Fibroblast of the aortic adventitia (primary cell): ENCODE measurements at regions not wholly inside any gene's neighbourhood (a gene's known extent, or its start where the extent isn't known, plus 50 kb on each side); places are given as distances from the start of the nearest gene placed in this dataset.
A peak's percentile ranks its signal among the peaks of the same experiment; 100 is the strongest.

Experiments used
- DNase-seq: peaks from one replicate; pipeline ENCODE4 v3.0.0-alpha.2; 2010; ENCODE audit warnings: low read depth
- H3K4me3 ChIP-seq: 2 replicates; pipeline ENCODE4 v1.5.1; 2011; ENCODE audit warnings: low read depth, mild to moderate bottlenecking, control low read depth, low read length, moderate library complexity
- TF ChIP-seq, protein P1 (sequence below): IDR thresholded peaks from 2 replicates; pipeline ENCODE4 v1.5.1; 2011; ENCODE audit warnings: mild to moderate bottlenecking, low read length, control low read depth, inconsistent platforms; ENCODE audit not compliant: insufficient read depth

DNA sequence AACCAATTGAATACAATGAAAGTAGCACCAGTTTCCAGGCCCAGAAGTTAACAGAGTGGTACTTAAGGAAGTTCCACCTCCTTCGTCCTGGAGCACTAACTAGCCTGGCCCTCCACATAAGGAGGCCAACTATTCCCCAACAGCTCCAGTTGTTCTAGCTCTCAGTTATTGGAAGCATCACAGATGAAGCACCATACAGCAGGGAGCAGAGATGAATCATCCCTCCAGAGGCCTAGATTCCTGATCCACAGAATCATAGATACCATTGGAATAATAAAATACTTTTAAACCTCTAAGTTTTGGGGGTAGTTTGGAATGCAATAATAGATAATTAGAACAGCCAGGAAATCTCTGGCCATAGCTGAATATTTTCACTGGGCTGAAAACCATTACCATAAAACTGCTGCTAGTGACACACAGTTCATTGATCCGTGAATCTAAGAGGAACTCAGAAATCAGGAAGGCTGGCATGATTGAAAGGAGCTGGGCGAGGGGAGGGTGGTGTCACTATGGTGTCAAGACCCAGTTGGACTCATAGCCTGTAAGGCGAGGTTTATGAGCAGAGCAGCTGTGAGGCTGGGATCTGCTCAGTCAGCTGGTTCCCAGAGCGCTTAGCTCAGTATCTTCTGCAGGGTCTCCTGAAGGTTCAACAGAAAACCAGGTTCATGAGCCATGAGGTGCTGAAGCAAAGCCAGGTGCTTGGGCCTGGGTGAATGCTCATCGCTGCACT, 371.4 kb upstream of the TMTC1 start:
- TF ChIP-seq, protein P1, sequence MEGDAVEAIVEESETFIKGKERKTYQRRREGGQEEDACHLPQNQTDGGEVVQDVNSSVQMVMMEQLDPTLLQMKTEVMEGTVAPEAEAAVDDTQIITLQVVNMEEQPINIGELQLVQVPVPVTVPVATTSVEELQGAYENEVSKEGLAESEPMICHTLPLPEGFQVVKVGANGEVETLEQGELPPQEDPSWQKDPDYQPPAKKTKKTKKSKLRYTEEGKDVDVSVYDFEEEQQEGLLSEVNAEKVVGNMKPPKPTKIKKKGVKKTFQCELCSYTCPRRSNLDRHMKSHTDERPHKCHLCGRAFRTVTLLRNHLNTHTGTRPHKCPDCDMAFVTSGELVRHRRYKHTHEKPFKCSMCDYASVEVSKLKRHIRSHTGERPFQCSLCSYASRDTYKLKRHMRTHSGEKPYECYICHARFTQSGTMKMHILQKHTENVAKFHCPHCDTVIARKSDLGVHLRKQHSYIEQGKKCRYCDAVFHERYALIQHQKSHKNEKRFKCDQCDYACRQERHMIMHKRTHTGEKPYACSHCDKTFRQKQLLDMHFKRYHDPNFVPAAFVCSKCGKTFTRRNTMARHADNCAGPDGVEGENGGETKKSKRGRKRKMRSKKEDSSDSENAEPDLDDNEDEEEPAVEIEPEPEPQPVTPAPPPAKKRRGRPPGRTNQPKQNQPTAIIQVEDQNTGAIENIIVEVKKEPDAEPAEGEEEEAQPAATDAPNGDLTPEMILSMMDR, result no peak
- DNase-seq, result peak; percentile 87
- H3K4me3 ChIP-seq, result no peak overlapping the region

- TF ChIP-seq, protein P1, result no peak
- H3K4me3 ChIP-seq, result no peak overlapping the region
- no peak for DNase-seq
Measured at GRCh38 chr12:30153981-30154380, 370.2 kb upstream of the TMTC1 start.

DNA sequence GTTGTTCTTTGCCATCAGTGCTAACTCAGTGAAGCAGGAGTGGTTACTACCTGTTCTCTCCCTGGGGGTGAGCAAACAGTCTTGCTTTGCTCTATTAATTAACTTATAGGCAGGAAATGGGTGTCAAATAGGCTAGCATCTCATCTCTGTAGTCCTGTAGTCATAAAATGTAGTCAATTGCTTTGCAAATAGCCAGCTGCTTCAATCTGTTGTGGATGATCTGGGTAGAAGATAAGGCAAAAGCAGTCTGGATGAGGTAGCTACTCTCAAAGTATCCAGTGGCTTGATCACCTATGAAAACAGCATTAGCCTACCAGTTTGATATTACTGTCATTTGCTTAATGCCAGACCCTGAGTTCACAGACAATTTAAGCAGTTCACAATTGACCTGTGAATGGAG, 369.0 kb upstream of the TMTC1 start:
- H3K4me3 ChIP-seq, result no peak overlapping the region

DNA sequence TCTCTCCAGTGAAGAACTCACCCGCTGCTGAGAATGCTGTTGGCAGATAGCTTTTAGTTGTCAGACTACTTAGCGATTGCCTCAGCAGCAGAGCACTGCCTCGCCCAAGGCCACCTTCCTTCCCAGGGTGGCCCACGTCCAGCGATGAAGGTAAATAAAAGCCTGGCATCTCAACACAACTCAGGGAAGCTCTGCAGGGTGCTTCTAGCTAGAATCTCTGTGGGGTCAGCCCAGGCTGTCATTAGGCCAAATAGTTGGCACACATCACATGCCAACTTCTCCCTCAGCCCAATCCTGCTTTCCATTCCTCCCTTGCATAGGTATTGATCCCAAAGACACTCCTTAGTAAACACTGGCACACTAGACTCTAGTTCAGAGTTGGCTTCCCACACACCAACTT, 368.1 kb upstream of the TMTC1 start:
- H3K4me3 ChIP-seq, result no peak overlapping the region
- TF ChIP-seq, protein P1, result no peak
- DNase-seq, result no peak

More for the DNA sequence above, 369.0 kb upstream of the TMTC1 start:
- TF ChIP-seq, protein P1, result no peak
- no peak for DNase-seq

DNA sequence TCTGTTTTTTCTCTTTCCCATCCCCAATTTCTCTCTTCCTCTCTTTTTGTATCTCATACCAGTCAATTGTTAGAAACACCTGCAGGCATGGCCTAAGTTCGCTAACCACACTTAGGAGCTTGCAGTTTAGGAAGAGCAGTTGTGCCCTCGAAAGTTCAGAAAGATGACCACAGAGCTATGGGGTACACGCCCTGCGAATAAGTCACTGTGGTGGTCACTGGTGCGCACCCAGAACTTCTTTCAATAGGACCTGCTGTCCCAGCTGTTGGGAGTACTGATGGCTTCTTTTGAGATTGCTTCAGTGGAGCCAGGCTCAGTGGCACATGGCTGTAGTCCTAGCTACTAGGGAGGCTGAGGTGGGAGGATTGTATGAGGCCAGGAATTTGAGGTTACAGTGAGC, 362.8 kb upstream of the TMTC1 start:
- DNase-seq, result no peak
- H3K4me3 ChIP-seq, result no peak overlapping the region
- TF ChIP-seq, protein P1, result no peak

DNA sequence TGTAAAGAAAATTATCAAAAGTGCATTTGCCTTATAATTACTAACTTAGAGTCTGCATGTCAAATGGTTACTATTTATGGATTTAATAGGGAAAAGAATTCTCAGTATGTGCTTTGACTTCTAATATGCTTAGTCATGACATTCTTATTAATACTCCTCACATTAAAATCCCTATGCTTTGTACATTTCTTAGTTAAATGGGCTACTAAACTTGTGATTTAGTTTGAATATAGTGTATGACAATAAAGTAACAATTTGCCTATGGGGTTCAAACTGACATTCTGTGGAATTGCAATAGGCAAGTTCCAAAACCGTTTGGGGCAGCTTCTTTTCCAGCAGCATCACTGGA, 361.9 kb upstream of the TMTC1 start:
- no peak overlapping the region for H3K4me3 ChIP-seq
- peak; percentile 36 for DNase-seq
- TF ChIP-seq, protein P1, result no peak
